ENCODE measurements at regions not wholly inside any gene's neighbourhood (a gene's known extent, or its start where the extent isn't known, plus 50 kb on each side); places are given as distances from the start of the nearest gene placed in this dataset.

DNA sequence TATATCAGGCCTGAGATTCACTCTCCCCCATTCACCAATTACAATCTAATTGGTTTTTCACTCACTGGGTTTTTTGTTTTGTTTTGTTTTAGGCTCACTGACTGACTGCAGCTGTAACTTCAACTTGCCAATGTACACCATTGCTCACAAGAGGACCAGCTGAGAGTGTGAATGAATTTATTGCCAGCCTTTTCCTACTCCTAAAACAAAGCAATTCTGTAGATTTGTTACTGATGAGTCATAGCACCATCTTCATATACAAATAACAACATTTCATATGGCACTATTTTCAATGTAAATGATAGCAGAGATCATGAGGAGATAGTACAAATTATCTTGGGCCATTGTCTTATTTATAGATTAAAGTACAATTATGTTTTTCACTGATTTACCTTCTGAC is 76.0 kb upstream of the DPYD start:
- no peak for TF ChIP-seq ZNF384 (IDR thresholded peaks at IDR 0.05)
- TF ChIP-seq HDGF (IDR thresholded peaks at IDR 0.05; ENCODE audit: borderline replicate concordance): no peak
- TF ChIP-seq LEF1 (IDR thresholded peaks at IDR 0.05; ENCODE audit: borderline replicate concordance): no peak
- no peak for TF ChIP-seq ELF4 (IDR thresholded peaks at IDR 0.05)
- no peak for TF ChIP-seq NFRKB (IDR thresholded peaks at IDR 0.05)
- no peak for TF ChIP-seq FOXA1 (IDR thresholded peaks at IDR 0.05)
- TF ChIP-seq SP1 (IDR thresholded peaks at IDR 0.05): no peak
